ENCODE measurements at regions not wholly inside any gene's neighbourhood (a gene's known extent, or its start where the extent isn't known, plus 50 kb on each side); places are given as distances from the start of the nearest gene placed in this dataset.

DNA sequence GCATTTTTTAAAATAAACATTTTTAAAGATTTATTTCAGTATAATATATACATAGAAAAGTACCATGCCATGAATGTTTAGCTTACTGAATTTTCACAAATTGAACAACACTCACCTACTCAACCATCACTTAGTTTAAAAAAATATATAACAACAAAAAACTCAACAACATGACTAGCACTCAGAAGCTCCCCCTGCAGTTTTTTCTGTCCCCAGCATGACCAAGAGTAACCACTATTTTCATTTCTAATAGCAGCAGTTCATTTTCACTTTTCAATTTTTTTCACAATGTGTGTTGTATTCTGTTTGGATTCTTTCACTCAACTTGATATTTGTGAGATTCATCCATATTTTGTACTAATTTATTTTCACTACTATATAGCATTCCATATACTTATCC is 162.3 kb upstream of the POGK start:
- TF ChIP-seq POLR2A (IDR thresholded peaks at IDR 0.05) (no peak), EP300 (IDR thresholded peaks at IDR 0.05) (no peak), POLR2AphosphoS5 (IDR thresholded peaks at IDR 0.05) (no peak)
- TF ChIP-seq, protein P1, sequence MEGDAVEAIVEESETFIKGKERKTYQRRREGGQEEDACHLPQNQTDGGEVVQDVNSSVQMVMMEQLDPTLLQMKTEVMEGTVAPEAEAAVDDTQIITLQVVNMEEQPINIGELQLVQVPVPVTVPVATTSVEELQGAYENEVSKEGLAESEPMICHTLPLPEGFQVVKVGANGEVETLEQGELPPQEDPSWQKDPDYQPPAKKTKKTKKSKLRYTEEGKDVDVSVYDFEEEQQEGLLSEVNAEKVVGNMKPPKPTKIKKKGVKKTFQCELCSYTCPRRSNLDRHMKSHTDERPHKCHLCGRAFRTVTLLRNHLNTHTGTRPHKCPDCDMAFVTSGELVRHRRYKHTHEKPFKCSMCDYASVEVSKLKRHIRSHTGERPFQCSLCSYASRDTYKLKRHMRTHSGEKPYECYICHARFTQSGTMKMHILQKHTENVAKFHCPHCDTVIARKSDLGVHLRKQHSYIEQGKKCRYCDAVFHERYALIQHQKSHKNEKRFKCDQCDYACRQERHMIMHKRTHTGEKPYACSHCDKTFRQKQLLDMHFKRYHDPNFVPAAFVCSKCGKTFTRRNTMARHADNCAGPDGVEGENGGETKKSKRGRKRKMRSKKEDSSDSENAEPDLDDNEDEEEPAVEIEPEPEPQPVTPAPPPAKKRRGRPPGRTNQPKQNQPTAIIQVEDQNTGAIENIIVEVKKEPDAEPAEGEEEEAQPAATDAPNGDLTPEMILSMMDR (IDR thresholded peaks at IDR 0.05), result no peak
